HEK293 (cell line): ENCODE measurements at regions not wholly inside any gene's neighbourhood (a gene's known extent, or its start where the extent isn't known, plus 50 kb on each side); places are given as distances from the start of the nearest gene placed in this dataset.

ENCODE experiments used
- CTCF ChIA-PET: fragments of 350-600 bp; formaldehyde crosslinking; extraction: SDS; loops from one replicate; lab custom pipeline; 2021; ENCODE audit warnings: antibody characterized with exemption; lab: Yijun Ruan, JAX
- POLR2A ChIA-PET: fragments of 300-600 bp; formaldehyde crosslinking; extraction: SDS; loops from one replicate; lab custom pipeline; 2020; ENCODE audit warnings: antibody characterized with exemption, inconsistent platforms; lab: Yijun Ruan, JAX
- H3K27ac ChIP-seq: fragments of 200-500 bp; sonication (Bioruptor generic); 2 replicates; pipeline ENCODE4 v1.5.1; 2014; ENCODE audit warnings: low read depth, low read length, control low read depth, inconsistent platforms; ENCODE audit errors: extremely low read depth
- H3K36me3 ChIP-seq, 2 experiments: fragments of 200-500 bp in 1 of 2; sonication (Bioruptor generic) in 1 of 2; 1 replicate in 1 of 2; 2 replicates in 1 of 2; pipeline ENCODE4 v1.5.1; 2014 to 2017; ENCODE audit warnings: inconsistent platforms in 2 of 2, low read length in 2 of 2; ENCODE audit not compliant: control insufficient read depth in 2 of 2, insufficient read depth in 1 of 2
- H3K4me1 ChIP-seq: fragments of 200-500 bp; sonication (Bioruptor generic); 2 replicates; pipeline ENCODE4 v1.5.1; 2014; ENCODE audit warnings: mild to moderate bottlenecking, low read length, inconsistent platforms; ENCODE audit not compliant: control insufficient read depth, insufficient read depth
- H3K4me3 ChIP-seq: 2 replicates; pipeline ENCODE4 v1.5.1; 2011; ENCODE audit warnings: low read depth, mild to moderate bottlenecking, control low read depth, low read length, moderate library complexity
- H3K9me3 ChIP-seq: fragments of 200-500 bp; sonication (Bioruptor generic); 2 replicates; pipeline ENCODE4 v1.5.1; 2014; ENCODE audit warnings: low read depth, low read length, inconsistent platforms; ENCODE audit not compliant: control insufficient read depth, insufficient read depth
- BCL6B ChIP-seq: fragments of 450-650 bp; formaldehyde crosslinking; IDR thresholded peaks from 2 replicates; pipeline ENCODE4 v1.5.1; 2017; ENCODE audit warnings: missing biosample characterization, missing genetic modification characterization
- HOXC10 ChIP-seq: sonication (generic); formaldehyde crosslinking; IDR thresholded peaks from 2 replicates; pipeline ENCODE4 v1.8.1; 2023; ENCODE audit warnings: mild to moderate bottlenecking, missing genetic modification reagents
- KLF1 ChIP-seq: fragments of 450-650 bp; formaldehyde crosslinking; IDR thresholded peaks from 2 replicates; pipeline ENCODE4 v1.5.1; 2016; ENCODE audit warnings: missing biosample characterization, missing genetic modification characterization
- OSR2 ChIP-seq: fragments of 450-650 bp; formaldehyde crosslinking; IDR thresholded peaks from 2 replicates; pipeline ENCODE4 v1.5.1; 2016; ENCODE audit warnings: missing biosample characterization, missing genetic modification characterization
- PRDM10 ChIP-seq: fragments of 450-650 bp; formaldehyde crosslinking; IDR thresholded peaks from 2 replicates; pipeline ENCODE4 v1.5.1; 2016; ENCODE audit warnings: missing biosample characterization, missing genetic modification characterization
- PRDM4 ChIP-seq: fragments of 450-650 bp; formaldehyde crosslinking; IDR thresholded peaks from 2 replicates; pipeline ENCODE4 v1.5.1; 2017; ENCODE audit warnings: missing biosample characterization, missing genetic modification characterization
- ZBTB6 ChIP-seq: fragments of 450-650 bp; formaldehyde crosslinking; IDR thresholded peaks from 2 replicates; pipeline ENCODE4 v1.5.1; 2017; ENCODE audit warnings: missing biosample characterization, missing genetic modification characterization
- ZFP3 ChIP-seq: fragments of 450-650 bp; formaldehyde crosslinking; IDR thresholded peaks from 2 replicates; pipeline ENCODE4 v1.5.1; 2016; ENCODE audit warnings: low read depth, missing biosample characterization, missing genetic modification characterization
- ZNF221 ChIP-seq: fragments of 450-650 bp; formaldehyde crosslinking; IDR thresholded peaks from 2 replicates; pipeline ENCODE4 v1.5.1; 2017; ENCODE audit warnings: missing biosample characterization, missing genetic modification characterization, borderline replicate concordance
- ZNF248 ChIP-seq: fragments of 450-650 bp; formaldehyde crosslinking; IDR thresholded peaks from 2 replicates; pipeline ENCODE4 v1.5.1; 2017; ENCODE audit warnings: missing biosample characterization, missing genetic modification characterization
- ZNF521 ChIP-seq: fragments of 450-650 bp; formaldehyde crosslinking; IDR thresholded peaks from 2 replicates; pipeline ENCODE4 v1.5.1; 2017; ENCODE audit warnings: missing biosample characterization, mild to moderate bottlenecking, missing genetic modification characterization
- ZNF548 ChIP-seq: fragments of 450-650 bp; formaldehyde crosslinking; IDR thresholded peaks from 2 replicates; pipeline ENCODE4 v1.5.1; 2016; ENCODE audit warnings: missing biosample characterization, missing genetic modification characterization
- ZNF580 ChIP-seq: fragments of 450-650 bp; formaldehyde crosslinking; IDR thresholded peaks from 2 replicates; pipeline ENCODE4 v1.5.1; 2016; ENCODE audit warnings: missing biosample characterization, missing genetic modification characterization
- ZNF624 ChIP-seq: fragments of 450-650 bp; formaldehyde crosslinking; IDR thresholded peaks from 2 replicates; pipeline ENCODE4 v1.5.1; 2017; ENCODE audit warnings: missing biosample characterization, missing genetic modification characterization
- ZNF704 ChIP-seq: fragments of 450-650 bp; formaldehyde crosslinking; IDR thresholded peaks from 2 replicates; pipeline ENCODE4 v1.5.1; 2016; ENCODE audit warnings: missing biosample characterization, missing genetic modification characterization
- ZNF76 ChIP-seq: fragments of 450-650 bp; formaldehyde crosslinking; IDR thresholded peaks from 2 replicates; pipeline ENCODE4; 2016; ENCODE audit warnings: low read depth, missing biosample characterization, missing genetic modification characterization, borderline replicate concordance
- ZNF791 ChIP-seq: fragments of 450-650 bp; formaldehyde crosslinking; IDR thresholded peaks from 2 replicates; pipeline ENCODE4 v1.5.1; 2016; ENCODE audit warnings: missing biosample characterization, missing genetic modification characterization
- ZNF792 ChIP-seq: fragments of 450-650 bp; formaldehyde crosslinking; IDR thresholded peaks from 2 replicates; pipeline ENCODE4 v1.5.1; 2016; ENCODE audit warnings: missing biosample characterization, missing genetic modification characterization
- ZSCAN30 ChIP-seq: fragments of 450-650 bp; IDR thresholded peaks from 2 replicates; pipeline ENCODE4 v1.5.1; 2018; ENCODE audit warnings: missing biosample characterization, mild to moderate bottlenecking, missing genetic modification characterization, moderate library complexity
- ZSCAN5A ChIP-seq: fragments of 450-650 bp; formaldehyde crosslinking; IDR thresholded peaks from 2 replicates; pipeline ENCODE4 v1.5.1; 2016; ENCODE audit warnings: missing biosample characterization, missing genetic modification characterization

GRCh38 chr7:25753837-25754236 is 398.2 kb upstream of the NFE2L3 start:
- Histone ChIP-seq H3K4me3 (no peak overlapping the region), H3K4me1 (no peaks in the 10 kb centered on the region), H3K36me3 (no peaks in the 10 kb centered on the region), H3K9me3 (no peaks in the 10 kb centered on the region), H3K27ac (no peak overlapping the region)
- ChIA-PET POLR2A (no interaction called here), CTCF (no interaction called here)
- TF ChIP-seq BCL6B (tag by site-specific recombination) (no peak), ZNF76 (tag by site-specific recombination) (no peak), HOXC10 (no peak), ZSCAN30 (tag by site-specific recombination) (no peak), OSR2 (tag by site-specific recombination) (no peak), PRDM4 (no peak), ZNF521 (no peak), PRDM10 (no peak)

GRCh38 chr7:25754333-25754732 is 397.7 kb upstream of the NFE2L3 start:
- ChIA-PET POLR2A (no interaction called here), CTCF (no interaction called here)
- TF ChIP-seq ZFP3 (tag by site-specific recombination) = no peak
- no peak for TF ChIP-seq ZNF624 (tag by site-specific recombination)
- TF ChIP-seq HOXC10 = no peak
- no peak for TF ChIP-seq ZNF548 (tag by site-specific recombination)
- no peak for TF ChIP-seq ZNF791 (tag by site-specific recombination)
- TF ChIP-seq PRDM10 = no peak
- TF ChIP-seq ZNF221 (tag by site-specific recombination) = no peak
- TF ChIP-seq ZNF580 (tag by site-specific recombination) = no peak
- no peak for TF ChIP-seq ZSCAN5A (tag by site-specific recombination)
- TF ChIP-seq ZNF248 (tag by site-specific recombination) = no peak
- no peak for TF ChIP-seq KLF1
- no peak for TF ChIP-seq ZNF704
- no peak for TF ChIP-seq ZNF792 (tag by site-specific recombination)
- TF ChIP-seq ZBTB6 (tag by site-specific recombination) = no peak

More at GRCh38 chr7:25754333-25754732, 397.7 kb upstream of the NFE2L3 start:
- H3K36me3 ChIP-seq = no peaks in the 10 kb centered on the region
- H3K9me3 ChIP-seq = no peaks in the 10 kb centered on the region
- H3K4me3 ChIP-seq = no peak overlapping the region
- H3K4me1 ChIP-seq = no peaks in the 10 kb centered on the region
- H3K27ac ChIP-seq = no peak overlapping the region
